GM13977 (cell line): ENCODE measurements at regions not wholly inside any gene's neighbourhood (a gene's known extent, or its start where the extent isn't known, plus 50 kb on each side); places are given as distances from the start of the nearest gene placed in this dataset.

Experiments used
- DNase-seq: peaks from one replicate; pipeline ENCODE4 v3.0.0; 2012; ENCODE audit warnings: low spot score
- CTCF ChIP-seq: IDR thresholded peaks from 2 replicates; pipeline ENCODE4 v1.5.1; 2012; ENCODE audit warnings: mild to moderate bottlenecking, control low read depth; ENCODE audit not compliant: insufficient read depth; ENCODE audit errors: extremely low read depth, missing control alignments
- in situ Hi-C: fragments of 300-500 bp; cut with MboI; formaldehyde crosslinking; loops from one replicate; pipeline ENCODE4 v1.12.0; 2022; ENCODE audit warnings: low sequenced_read_pairs, low pct_unique_long_range_greater_than_20kb, mixed read lengths, inconsistent platforms; ENCODE audit not compliant: unreplicated experiment

- in situ Hi-C loops, result no loop called here
- no peak for TF ChIP-seq CTCF
- DNase-seq, result no peak
Measured at GRCh38 chr4:123555807-123556273, 159.2 kb downstream of the SPRY1 start.

- DNase-seq, result no peak
- in situ Hi-C loops, result no loop called here
- TF ChIP-seq CTCF, result no peak
Measured at GRCh38 chr4:123556526-123556925, 159.9 kb downstream of the SPRY1 start.

GRCh38 chr4:123557857-123558536 is 161.4 kb downstream of the SPRY1 start:
- in situ Hi-C loops, result no loop called here
- no peak for TF ChIP-seq CTCF
- DNase-seq, result no peak

- in situ Hi-C loops, result no loop called here
- TF ChIP-seq CTCF, result no peak
- DNase-seq, result no peak
Measured at GRCh38 chr4:123558865-123559264, 162.3 kb downstream of the SPRY1 start.

GRCh38 chr4:123559955-123560871 is 163.6 kb downstream of the SPRY1 start:
- in situ Hi-C loops, result no loop called here
- DNase-seq, result no peak
- no peak for TF ChIP-seq CTCF

- no peak for DNase-seq
- in situ Hi-C loops, result no loop called here
- no peak for TF ChIP-seq CTCF
Measured at GRCh38 chr4:123561525-123561924, 164.9 kb downstream of the SPRY1 start.
